Vagina (tissue), 2 donors: ENCODE measurements at regions not wholly inside any gene's neighbourhood (a gene's known extent, or its start where the extent isn't known, plus 50 kb on each side); places are given as distances from the start of the nearest gene placed in this dataset.

Experiments
- POLR2A ChIP-seq, 2 donors: fragments of 450-650 bp; IDR thresholded peaks; one replicate each; pipeline ENCODE4 v1.6.1; 2017; ENCODE audit warnings: antibody characterized with exemption in 2 of 2, mild to moderate bottlenecking in 2 of 2, moderate library complexity in 2 of 2
- POLR2AphosphoS5 ChIP-seq, 2 donors: sonication (generic); formaldehyde crosslinking; IDR thresholded peaks; one replicate each; pipeline ENCODE4 v1.9.0; 2017; ENCODE audit warnings: antibody characterized with exemption in 2 of 2, mild to moderate bottlenecking in 2 of 2, low read depth in 1 of 2; ENCODE audit not compliant: insufficient read depth in 1 of 2
- TF ChIP-seq, protein P1 (sequence below), 3 experiments: fragments of 450-650 bp in 2 of 3; fragments of 200-600 bp in 1 of 3; sonication (generic) in 1 of 3; IDR thresholded peaks; one replicate each; pipeline ENCODE4 v1.5.1; 2017 to 2019; ENCODE audit warnings: antibody characterized with exemption in 3 of 3, mild to moderate bottlenecking in 2 of 3, moderate library complexity in 2 of 3

DNA sequence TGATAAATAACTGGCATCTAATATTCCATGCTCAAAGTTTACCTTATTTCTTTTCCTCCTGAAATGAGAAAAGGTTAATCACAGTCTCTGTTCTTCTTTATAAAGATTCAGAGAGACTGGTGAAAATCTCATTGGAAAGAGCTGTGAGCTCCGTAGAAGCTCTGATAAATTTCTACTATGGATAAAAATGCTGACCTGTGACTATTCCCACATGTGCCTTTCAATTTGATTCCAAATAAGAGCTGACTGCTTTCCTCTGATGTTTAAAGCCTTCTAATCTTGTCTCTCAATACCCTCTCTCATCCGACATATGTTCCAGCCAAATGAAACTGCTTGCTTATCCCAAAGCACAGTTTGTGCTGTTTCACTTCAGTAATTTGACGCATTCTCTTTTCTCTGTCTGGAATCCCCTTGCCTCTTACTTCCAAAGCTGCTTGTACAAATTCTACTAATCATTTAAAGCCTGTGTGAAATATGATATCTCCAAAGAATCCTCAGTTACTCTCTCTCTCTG, 130.1 kb downstream of the RTP4 start:
- no peak for TF ChIP-seq POLR2AphosphoS5 (IDR thresholded peaks at IDR 0.05; ENCODE audit: insufficient read depth in 1 of 2, low read depth in 1 of 2)
- TF ChIP-seq, protein P1, sequence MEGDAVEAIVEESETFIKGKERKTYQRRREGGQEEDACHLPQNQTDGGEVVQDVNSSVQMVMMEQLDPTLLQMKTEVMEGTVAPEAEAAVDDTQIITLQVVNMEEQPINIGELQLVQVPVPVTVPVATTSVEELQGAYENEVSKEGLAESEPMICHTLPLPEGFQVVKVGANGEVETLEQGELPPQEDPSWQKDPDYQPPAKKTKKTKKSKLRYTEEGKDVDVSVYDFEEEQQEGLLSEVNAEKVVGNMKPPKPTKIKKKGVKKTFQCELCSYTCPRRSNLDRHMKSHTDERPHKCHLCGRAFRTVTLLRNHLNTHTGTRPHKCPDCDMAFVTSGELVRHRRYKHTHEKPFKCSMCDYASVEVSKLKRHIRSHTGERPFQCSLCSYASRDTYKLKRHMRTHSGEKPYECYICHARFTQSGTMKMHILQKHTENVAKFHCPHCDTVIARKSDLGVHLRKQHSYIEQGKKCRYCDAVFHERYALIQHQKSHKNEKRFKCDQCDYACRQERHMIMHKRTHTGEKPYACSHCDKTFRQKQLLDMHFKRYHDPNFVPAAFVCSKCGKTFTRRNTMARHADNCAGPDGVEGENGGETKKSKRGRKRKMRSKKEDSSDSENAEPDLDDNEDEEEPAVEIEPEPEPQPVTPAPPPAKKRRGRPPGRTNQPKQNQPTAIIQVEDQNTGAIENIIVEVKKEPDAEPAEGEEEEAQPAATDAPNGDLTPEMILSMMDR (IDR thresholded peaks at IDR 0.05): no peak
- no peak for TF ChIP-seq POLR2A (IDR thresholded peaks at IDR 0.05)
